DLD1 (cell line): ENCODE measurements at regions not wholly inside any gene's neighbourhood (a gene's known extent, or its start where the extent isn't known, plus 50 kb on each side); places are given as distances from the start of the nearest gene placed in this dataset.
"Not testable (repeated sequence)": the region's sequence is repeated elsewhere in the genome, so short reads cannot be mapped to it uniquely, and the experiment has no call there.

ENCODE experiments used
- in situ Hi-C: cut with HindIII; loops from 2 replicates; pipeline ENCODE4 v1.10.0; 2017; ENCODE audit warnings: low sequenced_read_pairs

- in situ Hi-C loops = no loop called here
Observed at GRCh38 chr10:121130382-121130781, 279.2 kb downstream of the WDR11 start.

- in situ Hi-C loops = no loop called here
Observed at GRCh38 chr10:121131014-121131413, 279.9 kb downstream of the WDR11 start.

DNA sequence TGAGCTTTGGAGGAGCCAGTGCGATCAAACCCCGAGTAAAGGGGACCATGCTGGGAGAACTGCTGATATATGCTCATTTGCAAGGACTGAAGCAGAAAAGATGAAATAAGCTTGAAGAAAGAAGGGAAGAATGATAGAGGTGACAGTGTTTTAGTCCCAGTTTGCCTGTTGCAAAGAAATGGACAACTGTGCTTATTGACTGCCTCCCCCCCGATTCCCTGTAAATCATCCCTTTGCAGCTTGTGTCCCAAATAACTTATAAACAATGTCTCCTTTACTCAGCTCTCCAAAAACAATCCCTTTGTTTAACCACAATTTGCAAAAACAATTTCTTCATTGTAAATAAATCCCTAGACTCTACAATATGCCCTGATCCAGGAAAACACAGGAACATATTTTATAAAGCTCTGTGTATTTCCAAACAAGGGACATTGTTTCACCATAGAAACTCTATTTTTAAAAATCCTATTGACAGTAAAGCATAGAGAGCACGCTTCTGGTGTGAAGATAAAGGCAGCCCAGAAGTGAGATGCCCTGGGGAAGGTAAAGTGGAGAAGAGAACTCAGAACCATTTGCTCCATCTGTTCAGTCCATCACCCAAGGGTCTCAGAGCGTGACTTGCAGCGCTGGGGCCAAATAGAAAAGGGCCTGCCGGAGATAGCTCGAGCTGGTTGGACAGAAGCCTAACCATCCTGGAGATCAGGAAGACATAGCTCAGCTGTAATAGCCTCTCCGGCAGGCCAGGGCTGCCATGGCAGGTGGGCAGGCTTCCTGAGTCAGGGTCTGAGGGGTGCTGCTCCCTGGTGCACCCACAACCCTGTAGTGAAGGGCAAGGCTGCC is 280.5 kb downstream of the WDR11 start:
- in situ Hi-C loops = no loop called here

DNA sequence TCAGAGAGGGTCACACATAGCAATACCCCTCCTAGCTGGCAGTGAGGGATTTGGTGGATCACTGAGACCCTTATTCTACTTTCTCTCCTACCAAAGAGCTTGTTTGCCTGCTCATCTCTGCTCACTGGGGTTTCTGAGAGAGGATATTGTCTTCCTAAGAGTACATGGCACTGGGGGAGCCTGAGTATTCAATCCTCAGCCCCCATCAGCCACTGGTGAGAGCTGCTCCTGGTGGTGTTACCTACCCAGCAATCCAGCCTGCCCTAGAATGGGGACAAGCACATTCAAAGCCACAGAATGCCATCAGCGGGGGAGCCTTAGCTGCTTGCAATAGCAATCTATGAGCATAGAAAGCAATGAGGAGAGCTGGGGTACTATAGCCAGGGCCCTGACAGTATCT is 281.1 kb downstream of the WDR11 start:
- in situ Hi-C loops = no loop called here

DNA sequence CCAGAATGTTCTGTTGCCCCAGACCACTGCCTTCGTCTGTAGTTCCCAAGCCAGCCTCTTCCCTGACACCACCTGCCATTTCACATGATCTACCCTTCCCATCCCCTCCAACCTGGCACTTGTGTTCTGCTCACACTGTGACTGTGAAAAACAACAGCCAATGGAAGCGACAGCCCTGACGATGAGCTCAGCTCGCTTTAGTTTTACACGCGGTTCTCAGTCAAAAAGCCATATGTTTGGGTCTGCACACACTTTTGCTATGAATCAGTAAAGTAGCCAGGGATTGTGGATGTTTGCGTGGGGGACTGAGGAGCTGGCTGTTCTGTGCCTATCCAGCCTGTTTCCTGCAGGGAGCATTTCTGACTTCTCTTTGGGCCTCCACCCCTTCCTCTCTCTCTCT is 282.7 kb downstream of the WDR11 start:
- in situ Hi-C loops = no loop called here

GRCh38 chr10:121134711-121135110 is 283.5 kb downstream of the WDR11 start:
- in situ Hi-C loops = no loop called here

DNA sequence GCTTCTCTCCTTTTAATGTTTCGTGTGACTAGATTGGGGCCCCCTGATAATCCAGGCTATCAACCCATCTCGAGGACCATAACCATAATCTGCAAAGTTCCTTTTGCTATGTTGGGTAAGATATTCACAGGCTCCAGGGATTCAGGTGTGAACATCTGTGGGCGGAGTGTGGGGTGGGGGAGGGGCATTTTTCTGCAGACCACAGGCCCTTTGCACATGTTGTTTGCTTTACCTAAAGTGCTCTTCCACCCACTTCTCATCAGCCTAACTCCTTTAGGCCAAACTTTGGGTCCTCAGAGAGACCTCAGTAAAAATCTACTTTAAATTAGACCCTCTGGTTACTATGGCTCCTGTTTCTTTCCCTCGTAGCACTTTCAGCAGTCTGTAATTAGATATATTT is 284.4 kb downstream of the WDR11 start:
- in situ Hi-C loops = no loop called here

- in situ Hi-C loops = no loop called here
Observed at GRCh38 chr10:121137533-121137932, 286.4 kb downstream of the WDR11 start.

DNA sequence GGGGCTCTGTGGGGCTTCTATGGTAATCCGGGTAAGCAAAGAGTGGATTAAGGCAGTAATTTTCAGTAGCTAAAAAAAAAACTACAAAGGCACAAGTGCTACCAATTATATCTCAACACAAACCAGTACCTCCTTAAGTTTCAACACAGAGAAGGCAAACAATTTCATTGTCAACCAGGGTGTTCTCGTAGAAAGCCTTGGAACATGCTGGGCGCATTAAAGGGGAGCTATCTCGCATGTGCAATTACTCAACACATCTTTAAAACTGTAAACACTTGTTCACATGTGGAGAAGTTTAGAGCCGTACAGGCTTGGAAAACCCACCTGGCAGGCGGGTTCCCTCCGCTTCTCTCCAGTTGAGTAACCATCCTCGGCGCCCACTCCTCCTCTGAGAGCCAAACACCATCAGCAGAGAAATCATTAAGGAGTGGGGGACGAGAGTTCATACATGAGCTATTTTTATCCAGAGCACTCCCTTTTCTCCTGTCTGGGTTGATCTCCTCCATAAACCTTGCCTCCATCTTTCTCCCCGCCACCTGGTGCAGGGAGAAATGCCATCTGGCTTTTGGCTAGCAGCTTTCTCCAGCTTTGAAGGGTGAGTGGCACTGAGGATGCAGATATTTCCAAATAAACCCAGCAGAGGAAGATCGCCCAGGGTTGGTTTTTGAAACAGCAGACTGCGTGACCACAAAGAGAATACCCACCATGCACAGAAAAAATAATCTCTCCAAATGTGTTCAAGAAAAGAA is 287.1 kb downstream of the WDR11 start:
- in situ Hi-C loops = no loop called here

DNA sequence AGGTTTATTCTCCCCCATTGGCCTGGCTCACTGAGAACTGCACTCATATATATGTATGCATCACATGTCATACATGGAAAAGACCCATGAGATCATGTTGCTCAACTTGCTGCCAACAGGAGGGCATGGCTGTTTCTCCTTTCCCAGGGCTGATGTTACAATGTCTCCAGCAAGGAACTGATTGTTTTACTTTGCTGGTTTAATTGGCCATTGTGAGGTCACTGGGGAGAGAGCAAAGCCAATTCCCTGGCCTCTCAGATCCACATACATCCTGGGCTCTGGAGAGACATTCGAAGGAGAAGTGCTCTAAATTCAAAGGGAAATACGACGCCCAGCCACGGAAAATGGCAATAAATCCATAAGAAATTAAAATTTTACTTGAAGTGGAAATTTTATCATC is 287.8 kb downstream of the WDR11 start:
- in situ Hi-C loops = no loop called here

- in situ Hi-C loops = not testable (repeated sequence)
Observed at GRCh38 chr10:121145802-121146395, 294.7 kb downstream of the WDR11 start.

DNA sequence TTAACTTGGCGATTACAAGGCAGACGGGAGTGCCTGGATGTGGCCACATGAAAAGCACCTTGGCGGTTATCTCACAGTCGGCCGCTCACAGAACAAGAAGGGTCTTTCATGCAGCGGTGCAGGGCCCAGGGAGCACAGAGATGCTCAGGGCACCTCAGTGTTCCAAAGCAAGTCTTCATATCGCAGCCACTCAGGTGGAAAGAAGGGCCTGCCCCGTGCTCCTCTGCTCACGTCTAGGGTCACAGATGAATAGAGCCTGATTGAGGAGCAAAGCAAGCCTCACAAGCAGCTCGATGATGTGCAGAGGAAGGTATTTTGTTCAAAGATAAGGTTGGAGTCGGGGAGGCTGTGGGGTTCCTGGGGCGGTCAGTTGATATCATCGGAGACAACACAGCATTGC is 297.8 kb downstream of the WDR11 start:
- in situ Hi-C loops = no loop called here

DNA sequence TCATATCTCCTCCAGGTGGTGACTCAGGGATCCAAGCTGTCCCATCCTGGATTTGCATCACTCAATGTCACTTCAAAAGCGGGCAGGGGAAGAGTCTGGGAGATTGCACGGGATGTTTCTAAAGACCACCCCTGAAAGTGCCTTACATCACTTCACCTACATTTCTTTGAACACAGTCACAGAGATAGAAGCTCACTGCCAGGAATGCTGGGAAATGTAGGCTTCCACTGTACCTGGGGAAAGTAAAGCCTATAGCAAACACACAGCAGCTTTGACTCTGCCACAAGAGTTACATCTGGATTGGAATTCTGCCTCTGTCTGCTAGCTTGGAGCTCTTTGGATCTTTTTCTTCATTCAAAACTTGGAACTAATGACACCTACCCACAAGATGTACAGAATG is 300.9 kb downstream of the WDR11 start:
- in situ Hi-C loops = no loop called here

DNA sequence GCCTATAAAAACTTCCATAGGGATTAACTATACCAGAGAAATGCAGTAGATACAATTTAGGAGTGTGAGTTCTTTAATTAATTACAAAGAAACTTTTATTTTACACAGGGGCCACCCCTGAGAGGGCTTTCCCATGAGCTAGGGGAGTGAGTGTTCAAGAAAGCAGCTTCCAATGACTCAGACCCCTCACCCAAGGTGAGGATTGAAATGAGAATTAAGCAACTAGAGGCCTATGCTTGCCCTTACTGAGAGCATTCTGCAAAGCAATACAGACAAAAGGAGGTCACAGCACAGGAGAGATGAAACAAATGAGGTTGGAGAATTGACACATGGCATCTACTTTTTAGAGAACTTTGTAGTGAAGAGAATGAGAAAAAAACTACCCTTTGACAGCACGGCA is 301.8 kb downstream of the WDR11 start:
- in situ Hi-C loops = no loop called here

GRCh38 chr10:121154310-121154709 is 303.1 kb downstream of the WDR11 start:
- in situ Hi-C loops = no loop called here

- in situ Hi-C loops = no loop called here
Observed at GRCh38 chr10:121154846-121155245, 303.7 kb downstream of the WDR11 start.

DNA sequence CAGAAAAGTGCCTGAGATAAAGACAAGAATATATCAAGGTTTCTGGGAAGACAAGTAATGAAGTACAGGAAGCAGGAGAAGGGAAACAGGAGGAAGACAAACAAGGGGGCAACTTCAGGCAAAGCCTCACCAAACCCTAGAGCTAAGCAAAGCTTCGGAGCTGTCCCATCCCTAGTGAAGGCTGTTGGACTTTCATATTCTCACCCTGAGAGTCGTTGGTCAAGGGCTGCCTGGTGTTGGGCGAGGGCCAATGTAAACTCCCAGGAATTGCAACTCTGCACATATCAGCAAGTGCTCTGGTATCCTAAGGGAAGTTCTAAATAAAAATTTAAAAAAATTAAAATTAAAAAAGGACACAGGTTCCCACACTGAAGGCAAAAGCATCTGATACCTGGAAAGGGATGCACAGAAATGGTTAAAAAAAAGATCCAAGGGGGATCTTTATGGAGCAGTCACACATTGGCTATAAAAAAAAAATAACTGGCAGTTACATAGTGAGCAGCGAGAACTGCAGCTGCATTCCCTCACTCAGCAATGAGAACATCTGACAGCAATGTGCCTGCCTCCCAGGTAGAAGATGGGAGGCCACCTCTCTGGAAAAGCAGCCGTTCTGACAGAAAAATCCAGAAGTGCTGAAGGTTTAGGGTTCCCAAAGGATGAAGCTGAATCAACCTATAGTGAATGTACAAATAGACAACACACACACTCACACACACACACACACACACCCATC is 304.7 kb downstream of the WDR11 start:
- in situ Hi-C loops = no loop called here

GRCh38 chr10:121157998-121158397 is 306.8 kb downstream of the WDR11 start:
- in situ Hi-C loops = no loop called here

- in situ Hi-C loops = no loop called here
Observed at GRCh38 chr10:121158988-121159579, 307.9 kb downstream of the WDR11 start.

GRCh38 chr10:121159670-121160069 is 308.5 kb downstream of the WDR11 start:
- in situ Hi-C loops = no loop called here

DNA sequence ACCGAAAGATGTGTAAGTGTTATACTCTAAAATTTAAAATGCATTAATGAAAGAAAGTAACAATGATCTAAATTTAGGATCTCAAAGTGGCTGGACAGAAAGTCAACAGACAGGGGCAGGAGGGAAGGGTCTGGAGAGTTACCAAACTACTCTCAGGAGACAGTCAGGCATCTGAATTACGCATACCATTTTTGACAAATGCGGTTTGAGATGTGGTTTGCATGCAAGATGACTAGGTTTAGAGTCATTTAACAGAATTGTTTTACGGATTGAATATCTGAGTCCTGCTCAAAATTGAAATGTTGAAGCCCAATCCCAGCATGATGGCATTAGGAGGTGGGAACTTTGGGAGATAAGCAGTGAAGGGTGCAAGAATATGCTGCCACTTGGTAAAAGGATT is 314.1 kb downstream of the WDR11 start:
- in situ Hi-C loops = no loop called here
